ENCODE measurements at regions not wholly inside any gene's neighbourhood (a gene's known extent, or its start where the extent isn't known, plus 50 kb on each side); places are given as distances from the start of the nearest gene placed in this dataset.

- DNase-seq (ENCODE audit: low read depth in 4 of 4, low spot score in 1 of 4), result no peak
These were observed 148.9 kb upstream of the VANGL1 start for GRCh38 chr1:115492880-115493279.

- DNase-seq (ENCODE audit: low read depth in 4 of 4, low spot score in 1 of 4), result no peak
These were observed 149.7 kb upstream of the VANGL1 start for GRCh38 chr1:115492019-115492595.

DNA sequence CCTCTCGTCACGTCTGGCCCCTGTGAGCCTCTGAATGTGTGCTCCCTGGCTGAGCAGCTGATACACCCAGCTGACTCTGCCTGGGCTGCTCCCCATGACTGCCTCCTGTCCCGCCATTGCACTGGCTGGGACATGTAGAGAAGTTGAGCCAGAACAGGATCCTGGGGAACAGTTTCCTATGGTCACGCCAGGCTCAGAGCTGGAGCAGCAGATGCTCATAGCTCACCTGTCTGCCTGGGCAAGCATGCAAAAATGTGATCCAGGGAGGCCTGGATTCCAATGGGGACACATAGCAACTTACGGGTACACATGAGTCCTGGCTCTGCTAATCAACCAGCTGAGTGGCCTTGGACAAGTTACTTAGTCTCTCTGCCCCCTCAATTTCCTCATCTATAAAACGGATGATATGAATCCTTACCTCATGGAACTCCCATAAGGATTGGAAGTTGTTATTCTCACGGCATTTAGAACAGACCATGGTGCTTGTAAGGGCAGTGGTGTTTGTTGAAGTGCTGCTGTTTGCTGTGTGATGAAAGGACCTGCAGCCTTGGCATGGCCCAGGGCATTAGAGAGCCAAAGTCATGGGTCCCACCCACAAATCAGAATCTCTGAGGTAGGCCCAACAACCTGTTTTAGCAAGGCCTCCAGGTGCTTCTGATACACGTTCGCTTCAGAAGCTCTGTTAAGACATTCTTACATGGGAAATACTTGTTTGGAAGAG lies 150.3 kb upstream of the VANGL1 start:
- DNase-seq (ENCODE audit: low read depth in 4 of 4, low spot score in 1 of 4), result no peak

- DNase-seq (ENCODE audit: low read depth in 4 of 4, low spot score in 1 of 4), result no peak
These were observed 141.0 kb upstream of the NGF start for GRCh38 chr1:115479055-115479482.

DNA sequence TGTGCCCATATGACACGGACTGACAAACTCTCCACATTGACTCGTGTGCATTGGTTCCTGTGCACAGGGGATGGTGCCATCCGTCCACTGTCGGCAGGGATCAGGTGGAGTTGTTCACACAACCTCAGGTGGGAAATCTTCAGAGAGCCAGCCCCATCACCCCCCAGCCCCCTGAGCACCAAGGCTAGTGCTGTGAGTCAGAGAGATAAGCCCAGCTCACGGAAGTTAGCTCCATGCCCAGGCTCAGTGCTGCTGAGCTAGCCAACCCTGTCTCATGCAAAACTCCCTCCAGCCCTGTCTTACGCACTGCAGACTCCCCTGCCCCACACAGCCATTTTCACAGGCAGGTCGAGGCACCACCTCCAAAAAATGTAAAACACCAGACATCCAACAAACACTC lies 139.0 kb upstream of the NGF start:
- no peak for DNase-seq (ENCODE audit: low read depth in 4 of 4, low spot score in 1 of 4)

- DNase-seq (ENCODE audit: low read depth in 4 of 4, low spot score in 1 of 4), result no peak
These were observed 138.6 kb upstream of the NGF start for GRCh38 chr1:115476616-115477015.

DNA sequence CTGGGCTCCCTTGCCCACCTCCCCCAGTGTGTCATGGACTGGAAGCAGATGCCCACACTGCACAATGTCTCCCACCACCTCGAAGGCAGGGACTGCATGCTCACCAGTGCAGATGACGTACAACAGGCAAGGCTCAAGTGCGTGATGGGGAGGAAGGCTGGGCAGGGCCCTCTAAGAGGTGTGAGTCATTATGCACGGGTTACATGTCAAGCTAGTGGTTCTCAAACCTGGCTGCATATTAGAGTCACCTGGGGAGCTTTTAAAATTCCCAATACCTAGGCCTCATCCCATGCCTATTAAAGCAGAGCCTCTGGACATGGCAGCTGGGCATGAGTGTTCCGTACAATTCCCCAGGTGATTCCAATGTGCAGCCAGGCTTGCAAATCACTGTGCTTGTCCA lies 137.9 kb upstream of the NGF start:
- DNase-seq (ENCODE audit: low read depth in 4 of 4, low spot score in 1 of 4), result no peak

DNA sequence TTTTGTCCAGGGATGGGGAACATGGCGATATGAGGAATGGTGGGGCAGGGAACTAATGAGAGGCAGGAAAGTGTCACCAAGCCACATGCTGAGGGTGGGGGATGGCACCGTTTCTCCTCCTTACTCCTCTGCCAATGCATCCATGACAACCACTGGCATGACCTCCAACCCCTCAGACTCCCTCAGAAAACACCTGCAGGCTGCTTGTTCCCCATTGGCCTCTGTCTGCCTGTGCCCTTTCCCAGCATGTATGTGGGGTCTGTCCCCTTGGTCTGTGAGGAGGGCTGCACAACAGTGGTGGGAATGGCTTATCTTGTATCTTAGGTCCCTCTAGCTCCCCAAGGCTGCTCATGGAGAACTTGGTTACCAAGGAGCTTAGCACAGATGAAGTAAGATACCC lies 137.2 kb upstream of the NGF start:
- DNase-seq (ENCODE audit: low read depth in 4 of 4, low spot score in 1 of 4), result no peak

DNA sequence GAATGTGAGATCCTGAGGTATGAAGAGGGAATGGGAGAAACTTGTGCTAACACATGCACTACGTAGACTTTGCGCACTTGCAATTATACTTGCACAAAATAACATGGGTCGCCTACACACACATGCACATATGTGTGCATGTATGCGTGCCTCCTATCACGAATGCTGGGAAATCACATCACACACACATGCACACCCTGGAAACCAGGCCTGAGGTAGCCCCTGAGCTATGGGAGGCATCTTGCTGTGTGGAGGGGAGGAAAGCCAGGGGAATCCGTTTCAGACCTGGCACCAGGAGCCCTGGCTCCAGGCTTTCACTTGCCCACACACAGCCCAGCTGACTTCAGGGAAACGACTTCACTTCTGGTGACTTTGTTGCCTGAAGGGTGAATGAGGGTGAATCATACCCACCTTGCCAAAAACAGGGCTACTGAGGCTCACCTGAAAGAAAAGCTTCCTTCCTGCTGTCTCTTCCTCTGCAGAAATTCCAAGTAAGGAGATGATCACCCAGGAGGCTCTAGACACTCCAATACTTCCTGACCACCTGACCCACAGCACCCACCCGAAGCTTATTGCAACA lies 136.0 kb upstream of the NGF start:
- DNase-seq (ENCODE audit: low read depth in 4 of 4, low spot score in 1 of 4), result no peak

DNA sequence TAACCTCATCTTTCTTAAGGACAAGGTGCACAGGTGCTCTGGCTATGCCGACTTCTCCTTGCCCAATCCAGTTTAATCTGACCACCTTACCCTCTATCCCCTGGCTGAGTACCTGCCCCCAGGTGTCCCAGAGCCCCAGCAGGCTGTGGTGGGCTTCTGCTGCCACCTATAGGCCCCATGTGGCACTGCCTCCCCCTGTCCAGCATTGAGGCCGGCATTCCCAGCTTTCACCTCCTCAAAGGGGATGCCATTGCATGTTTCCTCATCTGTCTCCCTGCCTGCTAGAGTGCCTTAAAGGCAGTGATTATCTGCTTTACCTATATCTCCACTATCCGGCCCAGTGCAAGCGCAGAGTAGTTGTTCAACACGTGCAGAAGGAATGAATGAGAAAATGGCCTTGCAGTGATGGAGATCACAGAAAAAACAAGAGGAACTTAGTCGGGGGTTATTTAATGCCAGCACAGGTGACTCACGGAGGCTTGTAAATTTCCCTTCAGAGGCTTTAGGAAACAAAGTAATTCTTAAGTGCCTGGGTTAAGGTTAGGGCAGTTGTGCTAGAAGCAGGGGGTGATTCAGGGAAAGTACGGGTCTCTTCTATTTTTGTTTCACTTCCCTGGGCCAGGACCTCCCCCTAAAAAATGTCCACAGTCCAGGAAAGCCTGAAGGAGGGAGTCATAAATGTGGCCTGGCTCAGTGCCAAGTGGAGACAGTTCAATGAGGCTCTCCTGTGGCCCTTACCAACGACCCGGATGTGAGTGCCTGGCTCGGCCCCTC lies 131.8 kb upstream of the NGF start:
- DNase-seq (ENCODE audit: low read depth in 4 of 4, low spot score in 1 of 4), result peak in 1 of 4 experiments; percentile 7

DNA sequence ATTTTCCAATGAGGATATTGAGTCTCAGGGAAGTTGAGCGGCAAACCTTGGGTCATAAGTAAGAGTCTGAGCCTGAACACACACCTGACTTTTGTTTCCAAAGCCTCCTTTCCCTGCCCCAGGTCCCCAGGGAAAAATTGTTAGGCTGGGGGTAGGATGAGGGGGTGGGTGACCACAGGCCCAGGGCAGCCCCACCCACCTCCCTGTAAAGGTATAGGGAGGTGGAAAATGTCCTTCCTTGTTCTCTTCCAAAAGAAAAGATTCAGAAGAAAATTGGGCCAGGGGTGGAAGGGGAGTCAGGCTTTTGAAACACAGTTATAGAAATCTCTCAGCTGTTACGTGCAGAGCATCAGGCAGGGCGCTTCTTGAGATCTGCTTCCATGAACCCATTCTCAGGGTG lies 129.7 kb upstream of the NGF start:
- no peak for DNase-seq (ENCODE audit: low read depth in 4 of 4, low spot score in 1 of 4)

DNA sequence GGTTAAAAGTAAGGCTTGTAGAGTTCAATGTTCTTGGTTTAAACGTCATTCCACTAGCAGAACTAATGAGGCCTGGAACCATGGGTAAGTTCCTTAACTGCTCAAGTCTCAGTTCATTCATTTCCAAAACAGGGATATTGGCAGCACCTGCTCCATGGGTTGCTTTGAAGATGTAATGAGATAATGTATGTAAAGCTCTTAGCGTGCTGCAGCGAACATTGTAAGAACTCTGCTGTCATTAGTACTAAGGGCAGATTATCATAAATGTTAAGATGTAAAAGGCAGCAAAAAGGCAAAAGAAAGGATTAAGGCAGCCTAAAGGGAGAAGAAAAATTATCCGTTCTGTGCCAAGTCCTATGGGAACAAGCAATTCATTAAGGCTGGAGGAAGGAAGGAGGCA lies 129.1 kb upstream of the NGF start:
- no peak for DNase-seq (ENCODE audit: low read depth in 4 of 4, low spot score in 1 of 4)

GRCh38 chr1:115466433-115466832 lies 128.4 kb upstream of the NGF start:
- no peak for DNase-seq (ENCODE audit: low read depth in 4 of 4, low spot score in 1 of 4)

- no peak for DNase-seq (ENCODE audit: low read depth in 4 of 4, low spot score in 1 of 4)
These were observed 127.8 kb upstream of the NGF start for GRCh38 chr1:115465802-115466363.

- DNase-seq (ENCODE audit: low read depth in 4 of 4, low spot score in 1 of 4), result no peak
These were observed 125.3 kb upstream of the NGF start for GRCh38 chr1:115463347-115463746.

DNA sequence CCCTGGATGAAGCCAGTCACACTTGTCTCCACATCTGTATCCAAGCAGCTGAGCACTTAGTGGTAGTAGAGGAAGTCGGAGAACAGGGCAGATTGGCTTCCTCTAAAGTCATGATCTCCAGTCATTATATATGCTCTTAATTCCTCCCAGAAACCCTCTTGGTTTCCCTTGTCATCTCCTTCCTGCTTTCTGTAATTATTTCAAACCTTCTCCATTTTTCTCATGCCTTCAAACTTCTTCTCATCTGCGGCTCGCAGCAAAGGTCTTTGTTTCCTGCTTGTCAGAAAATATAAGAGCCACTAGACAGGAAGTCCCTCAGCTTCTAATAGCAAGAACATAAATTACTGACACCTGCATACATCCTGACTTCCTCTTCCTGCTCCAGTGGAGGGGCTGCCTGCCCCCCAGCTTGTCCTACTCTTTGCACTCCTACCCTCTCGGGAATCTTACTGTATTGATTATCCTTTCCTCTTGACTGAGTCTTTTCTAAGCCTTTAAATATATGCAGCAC lies 124.6 kb upstream of the NGF start:
- DNase-seq (ENCODE audit: low read depth in 4 of 4, low spot score in 1 of 4), result no peak

- DNase-seq (ENCODE audit: low read depth in 4 of 4, low spot score in 1 of 4), result no peak
These were observed 123.5 kb upstream of the NGF start for GRCh38 chr1:115461526-115461925.

DNA sequence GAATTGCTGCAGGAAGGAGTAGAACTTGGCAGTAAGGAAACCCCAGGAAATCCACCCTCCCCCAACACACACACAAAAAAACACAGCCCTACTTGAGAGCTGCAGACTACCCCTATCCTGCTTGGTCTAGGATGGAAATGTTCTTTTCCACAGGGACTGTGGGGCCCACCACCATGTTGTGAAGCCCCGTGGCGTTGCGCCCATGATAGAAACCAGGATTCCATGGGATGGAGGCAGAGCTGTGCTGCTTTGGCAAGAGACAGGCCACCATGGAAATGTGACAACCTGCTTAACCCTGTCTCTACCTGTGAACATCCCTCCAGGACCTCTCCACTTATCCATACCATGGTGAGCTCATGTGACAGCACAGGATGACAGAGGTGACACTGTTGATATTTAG lies 121.1 kb upstream of the NGF start:
- DNase-seq (ENCODE audit: low read depth in 4 of 4, low spot score in 1 of 4), result no peak

DNA sequence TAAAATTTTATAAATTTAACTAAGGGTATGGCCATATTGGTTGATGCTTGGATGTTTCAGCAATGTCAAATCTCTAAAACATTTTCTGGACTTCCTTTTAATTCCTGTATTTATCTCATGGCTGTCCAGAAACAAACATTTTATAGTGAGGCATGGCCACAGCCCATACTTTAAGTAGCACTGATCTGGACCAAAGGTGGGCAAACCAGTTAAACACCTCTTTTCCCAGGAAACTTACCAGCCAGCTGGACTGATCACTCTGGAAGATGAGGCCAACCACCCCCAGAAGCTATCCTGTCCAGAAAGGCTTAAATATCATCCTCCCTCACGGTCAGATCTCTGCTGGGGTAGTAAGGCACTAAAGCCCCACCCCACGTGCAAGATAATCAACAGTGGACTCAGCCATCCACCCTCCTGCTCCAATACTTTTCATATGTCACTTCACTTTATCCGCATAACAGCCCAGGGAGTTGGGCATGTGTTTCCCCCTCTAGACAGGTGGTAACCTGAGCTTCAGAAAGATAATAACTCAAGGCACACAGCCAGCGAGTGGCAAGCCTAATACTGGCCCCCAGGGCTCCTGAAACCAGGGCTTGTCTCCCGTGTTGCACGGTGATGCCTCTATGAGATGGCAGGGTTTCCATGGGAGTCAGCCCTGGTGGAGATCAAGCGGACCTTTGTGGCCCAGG lies 120.5 kb upstream of the NGF start:
- no peak for DNase-seq (ENCODE audit: low read depth in 4 of 4, low spot score in 1 of 4)

DNA sequence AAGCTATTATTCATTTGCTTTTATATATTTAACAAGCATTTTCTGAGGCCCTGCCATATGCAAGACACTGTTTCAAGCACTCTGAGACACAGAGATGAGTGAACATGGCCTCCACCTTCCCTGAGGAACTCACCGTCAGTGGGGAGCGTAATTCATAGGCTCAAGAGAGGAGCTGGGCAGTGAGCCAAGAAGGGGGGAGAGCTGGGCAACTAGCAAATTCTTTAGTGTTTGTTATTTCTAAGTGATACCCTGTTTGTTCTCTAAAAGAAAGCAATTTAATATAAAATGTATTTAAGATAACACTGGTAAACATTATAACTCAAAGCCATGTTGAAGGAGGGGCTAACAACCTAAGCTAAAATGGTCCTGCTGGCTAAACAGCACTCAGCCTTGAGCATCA lies 119.2 kb upstream of the NGF start:
- no peak for DNase-seq (ENCODE audit: low read depth in 4 of 4, low spot score in 1 of 4)

- DNase-seq (ENCODE audit: low read depth in 4 of 4, low spot score in 1 of 4), result no peak
These were observed 118.5 kb upstream of the NGF start for GRCh38 chr1:115456441-115456961.
